Fibroblast of lung (primary cell): ENCODE measurements at regions not wholly inside any gene's neighbourhood (a gene's known extent, or its start where the extent isn't known, plus 50 kb on each side); places are given as distances from the start of the nearest gene placed in this dataset.

Experiments used
- DNase-seq, 2 donors: peaks; one replicate each; pipeline versions ENCODE4 v3.0.0 to v3.0.0-alpha.2; 2010; ENCODE audit warnings: low read depth in 2 of 2
- H2AFZ ChIP-seq: 2 replicates; pipeline ENCODE4 v1.5.1; 2012; ENCODE audit warnings: low read length, control low read depth, inconsistent platforms
- H3K27ac ChIP-seq: 2 replicates; pipeline ENCODE4 v1.5.1; 2011; ENCODE audit warnings: low read length, control low read depth; ENCODE audit not compliant: insufficient read depth
- H3K27me3 ChIP-seq: 2 replicates; pipeline ENCODE4 v1.5.1; 2011; ENCODE audit warnings: mild to moderate bottlenecking, low read length; ENCODE audit not compliant: control insufficient read depth, insufficient read depth
- H3K36me3 ChIP-seq: 2 replicates; pipeline ENCODE4 v1.5.1; 2011; ENCODE audit warnings: low read length; ENCODE audit not compliant: control insufficient read depth, insufficient read depth
- H3K4me1 ChIP-seq: 2 replicates; pipeline ENCODE4 v1.5.1; 2011; ENCODE audit warnings: low read length; ENCODE audit not compliant: control insufficient read depth, insufficient read depth; ENCODE audit errors: extremely low read depth
- H3K4me2 ChIP-seq: 2 replicates; pipeline ENCODE4 v1.5.1; 2011; ENCODE audit warnings: low read length, control low read depth; ENCODE audit not compliant: insufficient read depth; ENCODE audit errors: extremely low read depth
- H3K4me3 ChIP-seq, 4 experiments: fragments of 200-600 bp in 1 of 4; sonication (generic) in 1 of 4; replicated peaks in 1 of 4; 2 replicates each; pipeline ENCODE4 v1.5.1; 2011 to 2016; ENCODE audit warnings: low read length in 4 of 4, low read depth in 3 of 4, mild to moderate bottlenecking in 3 of 4, control low read depth in 2 of 4, inconsistent platforms in 1 of 4, mixed read lengths in 1 of 4; ENCODE audit not compliant: insufficient read depth in 1 of 4; ENCODE audit errors: control extremely low read depth in 1 of 4
- H3K79me2 ChIP-seq: 2 replicates; pipeline ENCODE4 v1.5.1; 2012; ENCODE audit warnings: mild to moderate bottlenecking, low read length, inconsistent platforms; ENCODE audit not compliant: control insufficient read depth, insufficient read depth
- H3K9ac ChIP-seq: 2 replicates; pipeline ENCODE4 v1.5.1; 2011; ENCODE audit warnings: mild to moderate bottlenecking, low read length, control low read depth; ENCODE audit not compliant: insufficient read depth
- H3K9me3 ChIP-seq: 2 replicates; pipeline ENCODE4 v1.5.1; 2012; ENCODE audit warnings: low read depth, low read length; ENCODE audit not compliant: control insufficient read depth, insufficient read depth
- H4K20me1 ChIP-seq: 2 replicates; pipeline ENCODE4 v1.5.1; 2011; ENCODE audit warnings: low read length; ENCODE audit not compliant: control insufficient read depth, insufficient read depth; ENCODE audit errors: extremely low read depth
- EZH2 ChIP-seq: IDR thresholded peaks from 2 replicates; pipeline ENCODE4 v1.5.1; 2012; ENCODE audit warnings: low read length, control low read depth, mild to moderate bottlenecking; ENCODE audit errors: missing control alignments
- TF ChIP-seq, protein P1 (sequence below), 2 donors: IDR thresholded peaks in 1 of 2; conservative IDR thresholded peaks in 1 of 2; 1 replicate in 1 of 2; 2 replicates in 1 of 2; pipeline ENCODE4 v1.5.1; 2011 to 2012; ENCODE audit warnings: low read length in 2 of 2, control low read depth in 1 of 2, inconsistent platforms in 1 of 2, low read depth in 1 of 2, mild to moderate bottlenecking in 1 of 2

- DNase-seq, result no peak
- no peak overlapping the region for H3K4me2 ChIP-seq
- TF ChIP-seq EZH2, result no peak
- TF ChIP-seq, protein P1, sequence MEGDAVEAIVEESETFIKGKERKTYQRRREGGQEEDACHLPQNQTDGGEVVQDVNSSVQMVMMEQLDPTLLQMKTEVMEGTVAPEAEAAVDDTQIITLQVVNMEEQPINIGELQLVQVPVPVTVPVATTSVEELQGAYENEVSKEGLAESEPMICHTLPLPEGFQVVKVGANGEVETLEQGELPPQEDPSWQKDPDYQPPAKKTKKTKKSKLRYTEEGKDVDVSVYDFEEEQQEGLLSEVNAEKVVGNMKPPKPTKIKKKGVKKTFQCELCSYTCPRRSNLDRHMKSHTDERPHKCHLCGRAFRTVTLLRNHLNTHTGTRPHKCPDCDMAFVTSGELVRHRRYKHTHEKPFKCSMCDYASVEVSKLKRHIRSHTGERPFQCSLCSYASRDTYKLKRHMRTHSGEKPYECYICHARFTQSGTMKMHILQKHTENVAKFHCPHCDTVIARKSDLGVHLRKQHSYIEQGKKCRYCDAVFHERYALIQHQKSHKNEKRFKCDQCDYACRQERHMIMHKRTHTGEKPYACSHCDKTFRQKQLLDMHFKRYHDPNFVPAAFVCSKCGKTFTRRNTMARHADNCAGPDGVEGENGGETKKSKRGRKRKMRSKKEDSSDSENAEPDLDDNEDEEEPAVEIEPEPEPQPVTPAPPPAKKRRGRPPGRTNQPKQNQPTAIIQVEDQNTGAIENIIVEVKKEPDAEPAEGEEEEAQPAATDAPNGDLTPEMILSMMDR (conservative IDR thresholded peaks at IDR 0.05 in 1 of 2, IDR thresholded peaks at IDR 0.05 in 1 of 2; ENCODE audit: low read depth in 1 of 2, low read length in 2 of 2), result no peak
- H3K9ac ChIP-seq, result no peak overlapping the region
- no peaks in the 10 kb centered on the region for H3K4me1 ChIP-seq
- no peaks in the 10 kb centered on the region for H3K79me2 ChIP-seq
- no peaks in the 10 kb centered on the region for H3K27me3 ChIP-seq
- H3K27ac ChIP-seq, result no peak overlapping the region
- no peak overlapping the region for H2AFZ ChIP-seq
- no peaks in the 10 kb centered on the region for H3K9me3 ChIP-seq
- no peaks in the 10 kb centered on the region for H3K36me3 ChIP-seq
- H3K4me3 ChIP-seq, result no peak overlapping the region
- H4K20me1 ChIP-seq, result no peaks in the 10 kb centered on the region
These were observed 487.1 kb downstream of the TLE1 start for GRCh38 chr9:81202292-81202691.

DNA sequence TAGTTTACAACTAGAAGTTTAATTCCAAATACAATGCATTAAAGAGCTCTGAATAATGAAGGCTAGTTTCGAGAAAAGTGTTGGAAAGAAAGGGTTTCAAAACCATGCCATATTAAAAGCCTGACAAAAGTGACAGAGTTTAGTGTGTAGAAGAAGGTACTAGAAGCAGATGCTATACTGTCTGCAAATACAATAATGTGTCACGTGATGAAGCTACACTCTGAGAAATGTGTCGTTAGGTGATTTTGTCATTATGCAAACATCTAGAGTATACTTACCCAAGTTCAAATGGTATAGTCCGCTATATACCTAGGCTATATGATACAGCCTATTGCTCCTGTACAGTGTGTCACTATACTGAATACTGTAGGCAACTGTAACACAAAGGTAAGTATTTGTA is 494.1 kb downstream of the TLE1 start:
- Histone ChIP-seq H4K20me1 (no peaks in the 10 kb centered on the region), H3K9me3 (no peaks in the 10 kb centered on the region), H3K4me3 (no peak overlapping the region), H3K4me1 (no peaks in the 10 kb centered on the region), H3K27me3 (no peaks in the 10 kb centered on the region), H2AFZ (no peak overlapping the region), H3K36me3 (no peaks in the 10 kb centered on the region), H3K27ac (no peak overlapping the region), H3K9ac (no peak overlapping the region), H3K79me2 (no peaks in the 10 kb centered on the region), H3K4me2 (no peak overlapping the region)
- DNase-seq, result no peak
- TF ChIP-seq, protein P1 (conservative IDR thresholded peaks at IDR 0.05 in 1 of 2, IDR thresholded peaks at IDR 0.05 in 1 of 2; ENCODE audit: low read depth in 1 of 2, low read length in 2 of 2), result no peak

GRCh38 chr9:81193362-81194339 is 495.7 kb downstream of the TLE1 start:
- Histone ChIP-seq H3K27me3 (no peaks in the 10 kb centered on the region), H3K27ac (no peak overlapping the region), H4K20me1 (no peaks in the 10 kb centered on the region), H3K4me3 (no peak overlapping the region), H3K36me3 (no peaks in the 10 kb centered on the region), H3K79me2 (no peaks in the 10 kb centered on the region), H2AFZ (no peak overlapping the region), H3K4me1 (no peaks in the 10 kb centered on the region), H3K9me3 (no peaks in the 10 kb centered on the region), H3K4me2 (no peak overlapping the region), H3K9ac (no peak overlapping the region)
- TF ChIP-seq EZH2, result no peak
- TF ChIP-seq, protein P1 (conservative IDR thresholded peaks at IDR 0.05 in 1 of 2, IDR thresholded peaks at IDR 0.05 in 1 of 2; ENCODE audit: low read depth in 1 of 2, low read length in 2 of 2), result no peak
- DNase-seq, result no peak
